ENCODE measurements at regions not wholly inside any gene's neighbourhood (a gene's known extent, or its start where the extent isn't known, plus 50 kb on each side); places are given as distances from the start of the nearest gene placed in this dataset.

DNA sequence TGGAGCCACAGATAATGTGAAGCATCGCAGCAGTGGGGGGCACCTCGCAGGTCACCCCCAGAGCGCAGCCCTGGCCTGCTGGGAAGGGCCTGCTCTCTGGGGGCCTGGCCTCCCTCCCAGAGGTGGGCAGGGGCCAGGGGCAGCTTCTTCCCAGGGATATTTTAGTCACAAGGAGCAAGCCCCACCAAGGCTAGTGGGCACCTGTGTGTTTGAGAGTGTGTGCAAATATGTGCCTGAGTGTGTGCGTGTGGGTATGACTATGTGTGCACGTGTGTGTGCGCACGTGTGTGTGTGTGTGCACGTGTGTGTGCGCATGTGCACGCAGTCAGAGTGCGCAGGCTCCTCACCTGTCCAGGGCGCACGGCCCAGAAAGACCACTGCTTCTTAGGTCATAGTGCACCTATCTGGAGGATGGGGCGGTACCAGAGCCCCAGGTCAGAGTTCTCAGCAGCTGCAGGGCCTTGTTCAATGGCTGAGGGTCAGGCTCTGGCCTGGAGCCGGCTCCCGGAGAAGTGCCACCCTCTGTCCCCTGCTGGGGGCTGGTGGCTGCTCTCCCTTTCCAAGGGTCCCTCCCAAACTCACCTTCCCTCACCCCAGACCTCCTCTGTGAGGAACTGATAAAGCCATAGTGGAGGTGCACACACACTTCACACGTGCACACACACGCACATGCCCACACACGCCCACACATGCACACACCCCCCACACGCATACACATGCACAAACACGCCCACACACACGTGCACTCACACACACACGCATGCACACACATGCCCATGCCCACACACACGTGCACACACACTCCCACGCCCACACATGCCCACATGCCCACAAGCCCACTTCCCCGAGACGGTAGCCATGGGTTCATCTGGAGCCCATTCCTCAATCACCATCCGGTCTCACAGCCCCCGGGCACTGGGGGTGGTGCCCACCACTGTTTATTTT is 128.5 kb downstream of the KIF26A start (continued):
- TF ChIP-seq, protein P1, sequence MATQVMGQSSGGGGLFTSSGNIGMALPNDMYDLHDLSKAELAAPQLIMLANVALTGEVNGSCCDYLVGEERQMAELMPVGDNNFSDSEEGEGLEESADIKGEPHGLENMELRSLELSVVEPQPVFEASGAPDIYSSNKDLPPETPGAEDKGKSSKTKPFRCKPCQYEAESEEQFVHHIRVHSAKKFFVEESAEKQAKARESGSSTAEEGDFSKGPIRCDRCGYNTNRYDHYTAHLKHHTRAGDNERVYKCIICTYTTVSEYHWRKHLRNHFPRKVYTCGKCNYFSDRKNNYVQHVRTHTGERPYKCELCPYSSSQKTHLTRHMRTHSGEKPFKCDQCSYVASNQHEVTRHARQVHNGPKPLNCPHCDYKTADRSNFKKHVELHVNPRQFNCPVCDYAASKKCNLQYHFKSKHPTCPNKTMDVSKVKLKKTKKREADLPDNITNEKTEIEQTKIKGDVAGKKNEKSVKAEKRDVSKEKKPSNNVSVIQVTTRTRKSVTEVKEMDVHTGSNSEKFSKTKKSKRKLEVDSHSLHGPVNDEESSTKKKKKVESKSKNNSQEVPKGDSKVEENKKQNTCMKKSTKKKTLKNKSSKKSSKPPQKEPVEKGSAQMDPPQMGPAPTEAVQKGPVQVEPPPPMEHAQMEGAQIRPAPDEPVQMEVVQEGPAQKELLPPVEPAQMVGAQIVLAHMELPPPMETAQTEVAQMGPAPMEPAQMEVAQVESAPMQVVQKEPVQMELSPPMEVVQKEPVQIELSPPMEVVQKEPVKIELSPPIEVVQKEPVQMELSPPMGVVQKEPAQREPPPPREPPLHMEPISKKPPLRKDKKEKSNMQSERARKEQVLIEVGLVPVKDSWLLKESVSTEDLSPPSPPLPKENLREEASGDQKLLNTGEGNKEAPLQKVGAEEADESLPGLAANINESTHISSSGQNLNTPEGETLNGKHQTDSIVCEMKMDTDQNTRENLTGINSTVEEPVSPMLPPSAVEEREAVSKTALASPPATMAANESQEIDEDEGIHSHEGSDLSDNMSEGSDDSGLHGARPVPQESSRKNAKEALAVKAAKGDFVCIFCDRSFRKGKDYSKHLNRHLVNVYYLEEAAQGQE (IDR thresholded peaks at IDR 0.05; ENCODE audit: unreplicated experiment) = no peak

DNA sequence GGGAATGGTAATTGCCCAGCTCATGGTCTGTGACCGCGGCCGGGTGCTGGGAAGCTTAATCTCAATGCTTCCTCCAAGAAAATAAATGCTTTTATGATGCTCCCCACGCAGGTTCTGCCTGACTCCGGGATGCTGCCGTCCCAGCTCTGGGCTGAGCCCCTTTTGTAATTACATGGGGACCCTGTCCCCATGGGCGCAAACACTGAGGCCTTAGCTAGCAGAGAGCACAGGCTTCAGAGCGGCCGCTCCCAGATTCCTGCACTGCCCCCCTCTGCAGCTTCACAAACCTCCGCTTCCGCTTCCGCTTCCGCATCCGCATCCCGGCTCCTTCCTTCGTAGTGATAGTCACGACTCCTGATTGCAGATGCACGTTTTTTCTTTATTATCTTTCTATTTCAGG is 129.5 kb downstream of the KIF26A start:
- no peaks in the 10 kb centered on the region for H3K4me1 ChIP-seq (ENCODE audit: insufficient read depth)
- Mint-ChIP-seq H3K27me3 (ENCODE audit: insufficient read depth, low read depth, poor library complexity) (peaks cover 9% of the 10 kb centered on the region), H3K4me1 (peaks cover 15% of the 10 kb centered on the region), H3K27ac (no peak overlapping the region), H3K36me3 (ENCODE audit: low read depth) (no peaks in the 10 kb centered on the region; the same call in 2 of the 3 replicates), H3K9me3 (peaks cover 2% of the 10 kb centered on the region; the same call in 1 of the 3 replicates), H3K4me3 (no peak overlapping the region)
- H3K79me2 ChIP-seq (replicated peaks; ENCODE audit: insufficient read depth) = no peaks in the 10 kb centered on the region
- no peaks in the 10 kb centered on the region for H3F3A ChIP-seq (replicated peaks; ENCODE audit: low read depth)
- H3K4me3 ChIP-seq = no peak overlapping the region
- peak overlapping the region; percentile 48; the same call in 1 of the 2 replicates for H2AFZ ChIP-seq
- H4K20me1 ChIP-seq (replicated peaks; ENCODE audit: insufficient read depth) = no peaks in the 10 kb centered on the region
- DNase-seq (ENCODE audit: low spot score) (peak; percentile 36), ATAC-seq (peak; percentile 37)
- H3K36me3 ChIP-seq (ENCODE audit: insufficient read depth) = no peaks in the 10 kb centered on the region
- H3K27ac ChIP-seq (ENCODE audit: low read depth) = no peak overlapping the region
- H3K27me3 ChIP-seq (ENCODE audit: insufficient read depth) = no peaks in the 10 kb centered on the region
- H3K9me2 ChIP-seq (ENCODE audit: insufficient read depth) = no peaks in the 10 kb centered on the region
- no peak overlapping the region for H3K4me2 ChIP-seq
- no peak for TF ChIP-seq ZNF331 (CRISPR knock-in tag; IDR thresholded peaks at IDR 0.05; ENCODE audit: low read depth)
- TF ChIP-seq STAT1 (IDR thresholded peaks at IDR 0.05; ENCODE audit: unreplicated experiment) = no peak
- no peak for TF ChIP-seq POLR2AphosphoS5 (IDR thresholded peaks at IDR 0.05; ENCODE audit: low read depth)
- TF ChIP-seq CREB1 (CRISPR knock-in tag; IDR thresholded peaks at IDR 0.05; ENCODE audit: low read depth) = no peak
- TF ChIP-seq ZNF114 (CRISPR knock-in tag; IDR thresholded peaks at IDR 0.05) = no peak
- TF ChIP-seq, protein P1 (IDR thresholded peaks at IDR 0.05; ENCODE audit: unreplicated experiment) = no peak
- TF ChIP-seq, protein P2, sequence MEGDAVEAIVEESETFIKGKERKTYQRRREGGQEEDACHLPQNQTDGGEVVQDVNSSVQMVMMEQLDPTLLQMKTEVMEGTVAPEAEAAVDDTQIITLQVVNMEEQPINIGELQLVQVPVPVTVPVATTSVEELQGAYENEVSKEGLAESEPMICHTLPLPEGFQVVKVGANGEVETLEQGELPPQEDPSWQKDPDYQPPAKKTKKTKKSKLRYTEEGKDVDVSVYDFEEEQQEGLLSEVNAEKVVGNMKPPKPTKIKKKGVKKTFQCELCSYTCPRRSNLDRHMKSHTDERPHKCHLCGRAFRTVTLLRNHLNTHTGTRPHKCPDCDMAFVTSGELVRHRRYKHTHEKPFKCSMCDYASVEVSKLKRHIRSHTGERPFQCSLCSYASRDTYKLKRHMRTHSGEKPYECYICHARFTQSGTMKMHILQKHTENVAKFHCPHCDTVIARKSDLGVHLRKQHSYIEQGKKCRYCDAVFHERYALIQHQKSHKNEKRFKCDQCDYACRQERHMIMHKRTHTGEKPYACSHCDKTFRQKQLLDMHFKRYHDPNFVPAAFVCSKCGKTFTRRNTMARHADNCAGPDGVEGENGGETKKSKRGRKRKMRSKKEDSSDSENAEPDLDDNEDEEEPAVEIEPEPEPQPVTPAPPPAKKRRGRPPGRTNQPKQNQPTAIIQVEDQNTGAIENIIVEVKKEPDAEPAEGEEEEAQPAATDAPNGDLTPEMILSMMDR (conservative IDR thresholded peaks at IDR 0.05; ENCODE audit: low read depth in 2 of 2) = no peak
- no peak for TF ChIP-seq NANOG (IDR thresholded peaks at IDR 0.05; ENCODE audit: borderline replicate concordance)
- no peak for TF ChIP-seq EZH2phosphoT487 (IDR thresholded peaks at IDR 0.05; ENCODE audit: unreplicated experiment)
- TF ChIP-seq, protein P3, sequence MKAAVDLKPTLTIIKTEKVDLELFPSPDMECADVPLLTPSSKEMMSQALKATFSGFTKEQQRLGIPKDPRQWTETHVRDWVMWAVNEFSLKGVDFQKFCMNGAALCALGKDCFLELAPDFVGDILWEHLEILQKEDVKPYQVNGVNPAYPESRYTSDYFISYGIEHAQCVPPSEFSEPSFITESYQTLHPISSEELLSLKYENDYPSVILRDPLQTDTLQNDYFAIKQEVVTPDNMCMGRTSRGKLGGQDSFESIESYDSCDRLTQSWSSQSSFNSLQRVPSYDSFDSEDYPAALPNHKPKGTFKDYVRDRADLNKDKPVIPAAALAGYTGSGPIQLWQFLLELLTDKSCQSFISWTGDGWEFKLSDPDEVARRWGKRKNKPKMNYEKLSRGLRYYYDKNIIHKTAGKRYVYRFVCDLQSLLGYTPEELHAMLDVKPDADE (IDR thresholded peaks at IDR 0.05) = no peak
- no peak for TF ChIP-seq EZH2 (IDR thresholded peaks at IDR 0.05; ENCODE audit: low read depth, unreplicated experiment)

Data from GM23338 (cell line).